ENCODE measurements at regions not wholly inside any gene's neighbourhood (a gene's known extent, or its start where the extent isn't known, plus 50 kb on each side); places are given as distances from the start of the nearest gene placed in this dataset.

DNA sequence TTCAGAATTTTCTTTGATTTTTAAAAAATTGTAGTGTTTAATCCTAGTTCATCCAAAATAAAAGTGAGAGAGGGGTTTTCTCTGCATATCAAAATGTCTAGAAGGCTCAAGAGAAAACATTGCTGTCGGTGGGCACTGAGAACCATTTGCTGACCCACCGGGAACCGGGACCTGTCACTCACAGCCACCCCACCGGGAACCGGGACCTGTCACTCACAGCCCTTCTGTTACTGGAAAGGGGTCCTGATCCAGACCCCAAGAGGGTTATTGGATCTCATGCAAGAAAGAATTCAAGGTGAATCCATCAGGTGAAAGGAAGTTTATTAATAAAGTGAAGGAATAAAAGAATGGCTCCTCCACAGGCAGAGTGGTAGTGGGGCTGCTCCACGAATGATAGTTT is 106.0 kb upstream of the SFSWAP start:
- DNase-seq (ENCODE audit: low spot score), result no peak

DNA sequence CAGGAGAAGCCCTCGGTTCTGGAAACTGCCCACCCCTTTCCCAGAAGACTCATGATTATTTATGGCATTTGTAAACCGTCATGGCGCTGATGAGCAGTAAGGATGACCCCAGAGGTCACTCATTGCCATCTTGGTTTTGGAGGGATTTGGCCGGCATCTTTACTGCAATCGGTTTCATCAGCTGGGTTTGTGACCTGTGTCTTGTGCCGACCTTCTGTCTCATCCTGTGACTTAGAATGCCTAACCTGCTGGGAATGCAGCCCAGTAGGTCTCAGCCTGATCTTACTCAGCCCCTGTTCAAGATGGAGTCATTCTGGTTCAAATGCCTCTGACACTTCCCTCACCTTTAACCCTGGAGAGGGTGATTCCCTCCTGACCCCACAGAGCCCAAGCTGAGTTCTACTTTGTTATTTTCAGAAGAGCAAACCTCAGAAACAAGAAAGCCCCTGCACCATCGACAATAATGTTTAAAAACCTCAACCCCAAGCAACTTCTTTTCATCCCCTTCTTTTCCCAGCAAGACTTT is 105.5 kb upstream of the SFSWAP start:
- no peak for DNase-seq (ENCODE audit: low spot score)

DNA sequence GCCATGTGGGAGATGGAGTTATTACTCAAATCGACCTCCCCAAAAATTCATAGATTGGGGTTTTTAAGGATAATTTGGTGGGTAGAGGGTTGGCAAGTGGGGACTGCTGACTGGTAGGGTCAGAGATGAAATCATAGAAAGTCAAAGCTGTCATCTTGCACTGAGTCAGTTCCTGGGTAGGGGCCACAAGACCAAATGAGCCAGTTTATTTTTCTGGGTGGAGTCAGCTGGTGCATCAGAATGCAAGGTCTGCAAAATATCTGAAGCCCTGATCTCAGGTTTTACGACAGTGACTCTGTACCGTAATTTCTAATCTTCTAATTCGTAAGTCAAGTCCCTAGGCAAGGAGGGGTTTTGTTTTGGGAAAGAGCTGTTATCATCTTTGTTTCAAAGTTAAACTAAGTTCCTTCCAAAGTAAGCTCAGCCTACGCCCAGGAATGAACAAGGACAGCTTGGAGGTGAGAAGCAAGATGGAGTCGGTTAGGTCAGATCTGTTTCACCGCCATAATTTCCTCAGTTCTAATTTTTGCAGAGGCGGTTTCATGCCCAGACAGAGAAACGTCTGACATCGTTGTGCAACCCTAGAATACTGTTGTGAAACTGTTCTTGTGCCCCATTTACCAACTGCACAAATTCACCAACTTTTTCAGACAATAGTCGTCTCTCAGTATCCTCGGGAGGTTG is 104.5 kb upstream of the SFSWAP start:
- no peak for DNase-seq (ENCODE audit: low spot score)

DNA sequence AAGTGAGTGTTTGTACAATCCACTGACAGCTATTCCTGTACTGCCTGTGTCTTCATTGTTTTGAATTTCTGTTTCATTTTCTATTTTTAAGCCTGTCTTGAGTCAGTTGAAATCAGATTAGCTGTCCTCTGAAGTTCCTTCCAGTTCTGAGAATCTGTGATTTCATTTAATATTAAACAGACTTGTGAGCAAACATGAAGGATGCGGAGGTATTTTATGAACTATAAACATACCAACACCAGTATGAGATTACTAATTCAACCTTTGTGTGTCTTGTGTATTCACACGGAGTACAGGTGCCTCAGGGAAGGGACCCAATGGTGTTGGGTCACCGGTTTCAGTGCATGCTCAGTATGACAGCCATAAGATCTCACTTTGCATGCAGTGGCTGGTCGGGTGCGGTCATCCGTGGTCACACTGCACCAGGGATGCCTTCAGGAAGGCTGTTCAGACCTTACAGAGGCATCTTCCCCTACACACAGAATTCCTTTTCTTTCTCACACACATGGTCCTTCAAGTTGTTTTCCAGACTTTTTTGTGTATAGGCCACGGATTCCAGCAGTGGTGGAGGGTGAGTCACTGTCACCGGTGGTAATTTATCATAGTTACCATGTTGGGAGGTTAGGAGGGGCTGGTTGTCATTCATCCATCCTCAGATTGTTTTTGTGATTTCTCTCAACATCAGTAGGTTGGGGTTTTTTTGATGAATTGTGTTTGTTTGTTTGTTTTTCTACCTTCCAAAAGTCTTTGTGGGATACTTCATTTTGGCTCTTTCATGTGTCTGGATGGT is 103.0 kb upstream of the SFSWAP start:
- DNase-seq (ENCODE audit: low spot score), result no peak

DNA sequence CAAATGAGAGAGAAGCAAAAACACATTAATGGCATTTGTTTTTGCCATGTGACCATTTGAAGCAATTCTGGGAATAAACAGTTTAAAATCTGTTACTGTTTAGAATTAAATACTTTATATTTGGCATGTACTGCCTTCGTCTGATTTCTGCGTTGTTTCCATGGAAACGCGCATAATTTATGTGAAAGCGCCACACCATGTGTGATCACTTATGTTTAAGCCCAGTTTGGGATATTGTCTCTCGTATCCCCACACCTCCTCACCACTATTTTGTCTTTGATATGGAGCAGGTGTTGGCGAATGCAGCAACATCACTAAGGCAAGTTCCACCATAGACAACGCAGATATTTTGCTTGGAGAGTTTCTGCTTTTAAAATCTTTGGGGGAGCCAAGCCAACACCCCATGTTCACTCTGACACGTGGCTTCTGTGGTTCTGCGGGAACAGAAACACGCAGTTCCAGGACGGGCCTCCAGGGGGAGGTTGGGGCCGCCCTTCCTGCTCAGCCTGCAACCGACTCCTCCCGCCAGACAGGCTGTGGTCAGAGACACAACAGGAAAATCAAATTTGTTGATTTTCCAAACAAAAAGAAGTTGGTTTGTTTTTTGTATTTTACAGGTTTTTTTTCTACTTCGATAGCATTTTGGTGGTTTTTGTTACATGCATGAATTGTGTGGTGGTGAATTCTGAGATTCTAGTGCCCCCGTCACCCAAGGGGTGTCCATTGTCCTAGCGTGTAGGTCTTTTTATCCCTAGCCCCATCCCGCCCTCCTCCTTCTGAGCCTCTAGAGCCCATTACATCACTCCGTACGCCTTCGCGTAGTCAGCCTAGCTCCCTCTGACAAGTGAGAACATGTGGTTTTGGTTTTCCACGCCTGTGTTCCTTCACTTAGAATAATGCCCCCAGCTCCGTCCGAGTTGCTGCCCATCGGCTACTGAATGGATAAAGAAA is 101.9 kb upstream of the SFSWAP start:
- peak; percentile 85 for DNase-seq (ENCODE audit: low spot score)

DNA sequence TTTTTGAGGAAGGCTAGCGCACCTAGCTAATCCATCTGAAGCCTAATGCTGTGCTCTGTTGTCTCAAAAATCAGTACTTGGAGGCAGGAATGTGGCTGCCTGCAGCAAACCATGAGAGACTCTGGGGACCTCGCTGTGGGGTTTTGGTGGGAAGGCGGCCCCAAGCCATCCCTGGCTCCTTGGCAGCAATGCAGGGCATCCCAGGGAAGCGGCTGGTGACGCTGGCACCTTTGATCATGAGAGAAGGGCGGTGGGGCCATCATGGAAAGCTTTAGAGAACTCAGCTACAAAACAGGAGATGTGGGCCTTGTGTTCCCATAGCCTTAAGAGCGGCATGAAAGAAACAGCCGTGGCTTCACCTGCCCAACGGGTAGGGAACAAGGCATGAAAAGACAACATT is 101.1 kb upstream of the SFSWAP start:
- DNase-seq (ENCODE audit: low spot score), result no peak

DNA sequence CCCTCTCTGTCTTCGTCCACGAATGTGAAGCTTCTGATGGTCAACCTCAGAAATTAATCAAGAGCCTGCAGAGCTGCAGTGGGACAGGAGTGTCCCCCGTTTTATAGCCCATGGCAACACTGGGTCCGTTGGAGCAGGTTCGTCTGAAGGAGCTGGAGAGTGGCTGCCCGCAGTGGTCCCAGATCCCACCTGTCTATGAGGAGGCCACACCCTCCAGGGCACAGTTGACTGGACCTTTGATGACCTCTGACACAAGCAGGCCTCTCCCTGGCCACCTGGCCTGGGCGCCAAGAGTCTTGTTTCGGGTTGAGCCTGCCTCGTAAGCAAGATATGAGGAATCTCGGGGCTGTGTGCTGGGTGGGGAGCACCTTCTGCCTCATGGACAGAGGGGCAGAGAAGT is 100.7 kb upstream of the SFSWAP start:
- DNase-seq (ENCODE audit: low spot score), result no peak

DNA sequence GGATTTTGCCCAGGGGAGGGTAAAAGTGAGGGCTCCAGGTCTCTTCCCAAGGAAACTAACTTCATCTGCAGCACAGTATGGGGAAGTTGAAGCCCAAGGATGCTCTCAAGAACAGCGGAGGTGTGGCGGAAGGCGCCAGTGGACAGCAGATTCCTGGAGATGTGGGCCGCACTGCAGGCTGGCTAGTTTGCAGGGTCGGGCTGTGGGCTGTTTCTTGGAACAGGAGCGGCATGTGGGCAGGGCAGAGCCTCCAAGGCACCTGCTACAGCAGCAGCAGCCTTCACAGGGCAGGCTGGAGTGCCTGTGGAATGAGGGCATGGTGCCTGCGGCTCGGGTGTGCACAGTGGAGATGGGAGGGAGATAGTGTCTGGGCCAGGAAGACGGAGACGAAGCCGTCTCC is 100.0 kb upstream of the SFSWAP start:
- DNase-seq (ENCODE audit: low spot score), result no peak

DNA sequence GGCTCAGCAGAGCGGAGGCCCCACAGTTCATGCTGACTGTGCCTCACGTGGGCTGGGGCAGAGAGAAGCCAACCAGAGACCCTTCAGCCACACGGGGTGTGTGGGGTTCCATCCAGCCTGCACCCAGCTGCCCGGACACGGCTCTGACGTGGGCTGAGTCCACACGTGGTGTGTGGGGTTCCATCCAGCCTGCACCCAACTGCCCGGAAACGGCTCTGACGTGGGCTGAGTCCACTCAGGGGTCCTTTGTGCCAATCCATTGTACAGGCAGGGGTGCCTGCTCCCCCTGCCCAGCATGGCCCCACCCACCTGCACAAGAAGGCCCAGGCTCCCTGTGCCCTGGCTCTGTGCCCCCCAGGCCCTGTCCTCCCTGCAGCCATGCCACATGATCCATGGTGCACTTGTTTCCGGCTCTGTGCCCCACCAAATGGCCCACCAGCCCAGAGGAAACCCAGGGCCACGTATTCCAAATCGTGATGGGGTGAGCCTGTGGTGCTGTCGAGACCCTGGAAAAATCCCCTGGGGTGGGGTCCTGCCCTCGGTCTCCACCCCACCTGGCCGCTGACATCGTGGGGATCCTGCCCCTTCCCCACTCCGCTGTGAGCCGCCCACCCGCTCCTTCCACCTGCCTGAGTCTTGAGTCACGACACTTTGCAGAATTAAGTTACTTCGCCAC is 99.3 kb upstream of the SFSWAP start:
- DNase-seq (ENCODE audit: low spot score), result no peak

DNA sequence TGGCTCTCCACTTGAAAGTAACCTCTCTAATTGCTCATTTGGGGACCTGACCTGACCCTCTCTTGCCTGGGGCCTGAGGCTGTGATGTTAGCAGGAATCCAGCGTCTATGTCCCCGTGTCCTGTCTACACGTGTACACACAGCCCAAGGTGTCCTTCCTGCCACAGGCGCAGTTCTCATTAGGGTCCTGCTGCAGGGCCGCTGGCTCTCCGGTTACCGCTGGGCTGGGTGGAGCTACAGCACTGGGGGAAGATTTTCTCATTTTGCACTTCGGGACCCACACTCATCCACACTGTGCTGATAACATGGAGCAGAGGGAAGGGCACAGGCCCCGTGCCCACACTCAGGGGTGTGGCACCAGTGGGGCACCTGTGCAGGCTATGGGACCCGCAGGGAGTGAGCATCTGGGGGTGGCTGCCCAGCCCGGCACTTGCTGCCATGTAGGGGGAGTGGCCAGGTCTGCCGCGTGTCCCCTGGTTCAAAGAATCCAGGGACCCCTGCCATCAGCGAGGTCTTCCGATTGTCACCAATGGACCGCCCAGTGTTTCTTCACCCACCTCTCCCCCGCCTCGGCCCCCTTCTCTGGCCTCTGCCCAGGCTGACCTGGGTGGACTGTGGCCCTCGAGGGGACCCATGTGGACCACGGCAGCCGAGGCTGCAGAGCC is 98.7 kb upstream of the SFSWAP start:
- no peak for DNase-seq (ENCODE audit: low spot score)

DNA sequence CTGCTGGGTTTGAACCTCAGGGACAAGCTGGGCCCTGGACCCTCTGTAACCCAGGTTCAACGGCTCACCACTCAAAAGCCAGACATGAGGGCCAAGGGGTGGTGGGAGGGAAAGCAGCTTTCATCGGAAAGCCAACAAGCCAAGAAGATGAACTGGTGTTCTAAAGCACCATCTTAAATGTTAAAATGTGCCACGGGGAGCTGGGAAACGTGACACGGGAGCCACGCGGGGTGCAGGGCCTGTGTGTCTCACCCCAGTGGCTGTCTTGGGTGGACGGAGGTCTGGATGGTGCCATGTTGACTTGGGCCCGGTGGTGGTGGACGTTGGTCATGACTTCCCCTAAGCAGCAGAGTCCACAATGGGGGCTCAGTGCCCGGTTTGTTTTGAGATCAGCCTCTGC is 97.7 kb upstream of the SFSWAP start:
- DNase-seq (ENCODE audit: low spot score), result no peak

DNA sequence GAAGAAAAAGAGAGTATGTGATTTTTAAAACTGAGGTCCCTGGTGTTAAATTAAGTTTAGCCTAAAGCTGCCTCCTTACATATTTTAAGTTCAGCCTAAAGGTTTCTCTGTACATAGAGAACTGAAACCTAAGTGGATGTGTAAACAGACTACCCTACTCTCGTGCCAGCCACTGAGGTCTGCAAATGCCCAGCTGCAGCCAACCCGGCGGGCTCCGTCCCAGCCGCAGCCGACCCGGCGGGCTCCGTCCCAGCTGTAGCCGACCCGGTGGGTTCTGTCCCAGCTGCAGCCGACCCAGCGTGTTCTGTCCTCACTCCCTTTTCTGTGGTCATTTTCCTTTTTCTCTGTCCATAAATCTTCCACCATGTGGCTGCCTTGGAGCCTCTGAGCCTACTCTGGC is 97.2 kb upstream of the SFSWAP start:
- DNase-seq (ENCODE audit: low spot score), result no peak

DNA sequence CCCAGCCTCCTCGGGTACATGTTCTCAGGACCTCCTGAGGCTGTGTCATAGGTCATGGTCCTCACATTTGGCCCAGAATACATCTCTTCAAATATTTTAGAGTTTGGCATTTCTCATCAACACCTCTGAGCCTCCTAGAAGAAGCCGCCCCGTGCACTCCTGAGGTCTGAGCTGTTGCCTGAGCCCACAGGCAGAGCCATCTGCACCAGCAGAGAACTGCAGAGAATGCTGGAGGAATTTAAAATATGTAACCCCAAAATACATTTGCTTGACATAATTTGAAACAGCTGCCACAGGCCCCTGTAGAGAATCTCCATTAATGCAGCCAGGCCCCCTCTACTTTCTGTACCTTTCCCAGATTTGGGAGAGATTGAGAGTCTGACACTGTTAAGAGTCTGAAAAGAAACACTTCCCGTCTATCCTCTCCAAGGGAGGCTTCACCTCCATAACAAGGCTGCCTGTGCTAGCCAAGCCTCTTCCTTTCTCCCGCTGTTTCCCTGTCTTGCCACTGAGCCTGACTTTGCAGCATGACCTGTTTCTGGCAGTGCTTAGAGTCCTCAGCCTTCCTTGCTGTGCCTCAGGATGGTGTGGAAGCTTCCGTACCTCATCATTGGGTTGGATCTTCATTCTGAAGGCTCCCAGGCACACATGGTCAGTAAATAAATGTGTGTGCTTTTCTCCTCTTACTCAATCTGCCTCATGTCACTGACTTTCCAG is 95.4 kb upstream of the SFSWAP start:
- DNase-seq (ENCODE audit: low spot score), result peak; percentile 60

DNA sequence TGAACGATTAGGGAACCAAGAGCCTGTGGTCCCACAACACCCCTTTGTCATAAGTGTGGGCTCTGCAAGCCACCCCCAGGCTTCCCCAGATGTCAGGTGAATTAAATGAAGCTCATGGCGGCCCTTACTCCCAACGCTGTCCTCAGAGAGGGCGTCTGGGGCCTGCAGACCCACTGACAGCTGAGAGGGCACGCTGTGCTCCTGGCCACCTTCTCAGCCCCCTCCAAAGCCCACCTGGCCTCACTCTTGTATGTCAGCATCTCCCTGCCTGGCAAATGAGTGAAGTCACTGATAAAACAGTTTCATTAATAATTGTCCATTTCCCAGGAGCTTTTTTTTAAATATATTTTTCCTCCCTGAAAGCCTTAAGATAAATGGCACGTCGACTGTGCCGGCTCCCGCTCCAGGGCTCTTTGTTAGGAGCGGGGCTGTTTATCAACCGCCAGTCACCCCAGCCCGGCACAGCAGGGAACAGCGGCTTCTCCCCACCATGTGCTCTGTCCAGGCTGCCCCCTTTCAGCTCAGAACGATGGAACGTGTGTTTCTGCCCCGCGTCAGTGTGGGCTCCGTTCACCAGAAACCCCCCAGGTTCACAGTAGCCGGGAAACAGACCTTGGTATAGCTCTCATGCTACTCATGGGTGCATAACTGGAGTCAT is 94.7 kb upstream of the SFSWAP start:
- DNase-seq (ENCODE audit: low spot score), result no peak

DNA sequence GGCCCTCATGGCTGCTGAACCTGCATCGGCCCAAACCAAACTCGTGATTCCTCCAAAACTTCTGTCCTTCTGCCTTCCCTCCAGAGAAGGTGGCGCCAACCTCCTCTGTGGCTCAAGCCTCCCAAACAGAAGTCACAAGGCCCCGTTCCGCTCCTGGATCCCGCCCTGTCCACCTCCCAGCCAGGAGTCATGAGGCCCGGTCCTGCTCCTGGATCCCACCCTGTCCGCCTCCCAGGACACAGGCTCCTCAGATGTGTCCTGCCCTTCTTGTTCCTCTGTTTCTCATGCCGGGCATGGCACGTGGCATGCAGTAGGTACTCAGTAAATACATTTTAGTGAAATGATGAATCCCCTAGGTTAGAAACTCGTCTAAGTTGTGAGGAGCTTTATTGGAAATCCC is 94.2 kb upstream of the SFSWAP start:
- DNase-seq (ENCODE audit: low spot score), result no peak

DNA sequence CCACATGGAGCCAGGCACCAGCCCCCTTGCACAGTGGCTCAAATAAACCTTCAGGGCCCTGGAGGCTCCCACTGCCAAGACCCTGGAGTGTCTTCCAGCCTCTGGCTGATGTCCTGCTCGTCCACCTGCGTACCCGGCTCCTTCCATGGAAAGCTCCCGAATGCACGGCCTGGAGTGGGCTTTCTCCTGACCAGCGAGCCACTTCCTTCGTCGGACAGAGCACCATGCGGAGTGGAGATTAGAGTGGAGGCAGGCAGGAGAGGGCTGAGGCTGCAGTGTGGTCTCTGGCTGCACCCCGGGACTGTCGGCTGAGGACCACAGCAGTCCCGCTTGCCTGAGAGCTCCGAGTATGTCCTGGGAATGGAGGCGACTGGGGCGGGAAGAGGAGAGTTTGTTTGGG is 93.7 kb upstream of the SFSWAP start:
- DNase-seq (ENCODE audit: low spot score), result no peak

DNA sequence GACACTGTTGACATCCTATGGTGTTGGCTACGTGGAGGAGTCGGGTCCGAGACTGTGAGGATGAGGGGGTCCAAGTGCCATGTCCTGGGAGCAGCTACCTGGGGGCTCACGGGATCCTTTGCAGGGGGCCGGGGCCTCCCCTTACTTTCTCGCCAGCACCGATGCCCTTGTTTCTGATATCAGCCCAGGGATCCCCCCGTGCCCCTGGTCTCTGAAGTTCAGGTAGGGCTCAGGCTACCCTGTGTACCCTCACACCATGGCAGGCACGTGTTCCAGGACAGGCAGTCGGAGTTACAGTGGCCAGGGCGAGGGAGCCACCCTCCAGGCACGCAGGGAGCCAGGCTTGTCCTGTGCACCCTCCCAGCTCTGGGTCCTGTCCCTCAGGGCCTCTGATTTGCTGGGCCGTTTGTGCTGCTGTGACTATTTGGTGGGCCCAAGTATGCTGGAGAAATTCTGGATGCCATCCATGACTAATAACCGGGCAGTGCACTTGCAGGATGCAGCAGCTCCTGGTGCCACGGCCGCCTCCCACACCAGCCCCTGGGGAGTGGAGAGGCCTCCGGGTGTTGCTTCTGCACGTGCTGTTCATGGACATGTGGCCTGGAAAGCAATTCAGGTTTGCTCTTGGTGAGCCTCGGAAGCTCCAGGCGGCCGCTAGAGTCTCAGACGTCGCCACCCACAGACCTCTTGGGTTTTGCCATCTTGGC is 93.1 kb upstream of the SFSWAP start:
- no peak for DNase-seq (ENCODE audit: low spot score)

DNA sequence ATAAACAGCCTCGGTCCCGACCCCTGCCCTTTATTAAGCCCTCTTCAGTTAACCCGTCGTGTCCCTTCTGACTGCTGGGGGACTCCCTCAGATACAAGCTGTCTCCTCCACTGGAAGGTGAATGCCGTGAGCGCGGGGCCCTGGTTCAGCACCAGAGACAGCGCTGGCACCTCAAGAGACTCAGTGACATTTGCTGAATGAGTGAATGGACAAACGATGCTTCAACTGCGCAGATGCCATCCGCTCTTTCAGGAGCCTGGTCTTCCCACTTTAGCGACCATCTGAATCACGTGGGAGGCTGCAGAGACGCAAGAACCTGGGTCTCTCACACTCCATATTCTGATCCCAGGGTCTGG is 92.6 kb upstream of the SFSWAP start:
- peak; percentile 42 for DNase-seq (ENCODE audit: low spot score)

DNA sequence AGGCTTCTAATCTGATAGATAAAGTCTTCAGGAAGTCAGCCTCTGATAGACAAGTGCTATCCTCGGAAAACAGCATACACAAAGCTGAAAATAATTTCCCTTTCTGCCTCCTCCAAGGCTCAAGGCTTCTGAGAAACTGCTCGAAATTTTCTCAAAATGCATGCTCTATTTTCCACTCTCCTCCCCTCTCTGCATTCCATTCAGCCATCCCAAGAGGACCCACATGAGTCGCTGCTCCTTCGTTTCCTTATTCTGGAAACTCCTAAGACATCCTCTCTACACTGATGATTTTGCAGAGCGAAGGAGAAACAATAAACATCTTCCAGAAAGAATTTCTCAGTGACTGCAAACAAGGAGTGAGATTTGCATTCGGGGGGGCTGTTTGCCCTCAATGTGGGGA is 92.2 kb upstream of the SFSWAP start:
- DNase-seq (ENCODE audit: low spot score), result no peak
